Right kidney (tissue), 1 donor: ENCODE measurements at regions not wholly inside any gene's neighbourhood (a gene's known extent, or its start where the extent isn't known, plus 50 kb on each side); places are given as distances from the start of the nearest gene placed in this dataset.
"Not testable (repeated sequence)": the region's sequence is repeated elsewhere in the genome, so short reads cannot be mapped to it uniquely, and the experiment has no call there.

Source experiments
- DNase-seq: peaks from one replicate; pipeline ENCODE4 v3.0.0-alpha.2; 2016

DNA sequence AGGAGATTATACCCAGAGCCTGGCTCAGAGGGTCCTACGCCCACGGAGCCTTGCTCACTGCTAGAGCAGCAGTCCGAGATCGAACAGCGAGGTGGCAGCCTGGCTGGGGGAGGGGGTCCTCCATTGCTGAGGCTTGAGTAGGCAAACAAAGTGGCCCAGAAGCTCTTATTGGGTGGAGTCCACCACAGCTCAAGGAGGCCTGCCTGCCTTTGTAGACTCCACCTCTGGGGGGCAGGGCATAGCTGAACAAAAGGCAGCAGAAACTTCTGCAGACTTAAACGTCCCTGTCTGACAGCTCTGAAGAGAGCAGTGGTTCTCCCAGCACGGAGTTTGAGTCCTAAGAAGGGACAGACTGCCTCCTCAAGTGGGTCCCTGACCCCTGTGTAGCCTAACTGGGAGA lies 75.0 kb downstream of the TRIM27 start:
- DNase-seq, result not testable (repeated sequence)
